SK-N-SH treated with all-trans-retinoic acid at 6 μM for 48 hours (cell line): ENCODE measurements at regions not wholly inside any gene's neighbourhood (a gene's known extent, or its start where the extent isn't known, plus 50 kb on each side); places are given as distances from the start of the nearest gene placed in this dataset.

ENCODE experiments used
- ARNTL ChIP-seq: fragments of 450-650 bp; formaldehyde crosslinking; IDR thresholded peaks from 2 replicates; pipeline ENCODE4 v1.5.0; 2020; ENCODE audit warnings: low read depth, mild to moderate bottlenecking, moderate library complexity, borderline replicate concordance
- PATZ1 ChIP-seq: fragments of 250-450 bp; sonication (Bioruptor Pico); IDR thresholded peaks from 2 replicates; pipeline ENCODE4 v1.8.0; 2020; ENCODE audit warnings: mild to moderate bottlenecking, moderate library complexity, borderline replicate concordance
- ZC3H10 ChIP-seq: fragments of 250-450 bp; sonication (Bioruptor Pico); IDR thresholded peaks from 2 replicates; pipeline ENCODE4 v1.5.1; 2021; ENCODE audit warnings: mild to moderate bottlenecking, moderate library complexity
- ZFP30 ChIP-seq: fragments of 450-650 bp; formaldehyde crosslinking; IDR thresholded peaks from 2 replicates; pipeline ENCODE4 v1.5.0; 2022; ENCODE audit warnings: mild to moderate bottlenecking, moderate library complexity
- TF ChIP-seq, protein P1 (sequence below): fragments of 250-450 bp; sonication (Bioruptor Pico); IDR thresholded peaks from 2 replicates; pipeline ENCODE4 v1.5.1; 2020; ENCODE audit warnings: low read depth, mild to moderate bottlenecking, moderate library complexity

DNA sequence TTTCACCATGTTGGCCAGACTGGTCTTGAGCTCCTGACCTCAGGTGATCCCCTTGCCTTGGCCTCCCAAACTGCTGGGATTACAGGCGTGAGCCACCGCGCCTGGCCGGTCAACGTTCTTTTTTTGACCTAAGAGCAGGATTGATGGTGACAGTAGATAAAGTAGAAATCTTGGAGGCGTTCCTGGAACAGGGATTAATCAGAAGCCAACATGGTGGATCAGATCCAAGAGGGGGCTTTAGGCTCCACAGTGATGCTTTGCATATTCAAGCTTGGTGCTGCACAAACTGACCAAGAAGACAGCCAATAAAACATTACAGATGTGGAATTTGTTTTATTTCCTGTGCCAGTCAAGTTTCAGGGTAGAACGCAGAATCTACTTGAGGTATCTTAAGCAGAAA is 271.2 kb downstream of the FGF9 start:
- TF ChIP-seq ZFP30 (no peak), PATZ1 (CRISPR knock-in tag) (no peak), ARNTL (no peak), ZC3H10 (CRISPR knock-in tag) (no peak)
- TF ChIP-seq, protein P1, sequence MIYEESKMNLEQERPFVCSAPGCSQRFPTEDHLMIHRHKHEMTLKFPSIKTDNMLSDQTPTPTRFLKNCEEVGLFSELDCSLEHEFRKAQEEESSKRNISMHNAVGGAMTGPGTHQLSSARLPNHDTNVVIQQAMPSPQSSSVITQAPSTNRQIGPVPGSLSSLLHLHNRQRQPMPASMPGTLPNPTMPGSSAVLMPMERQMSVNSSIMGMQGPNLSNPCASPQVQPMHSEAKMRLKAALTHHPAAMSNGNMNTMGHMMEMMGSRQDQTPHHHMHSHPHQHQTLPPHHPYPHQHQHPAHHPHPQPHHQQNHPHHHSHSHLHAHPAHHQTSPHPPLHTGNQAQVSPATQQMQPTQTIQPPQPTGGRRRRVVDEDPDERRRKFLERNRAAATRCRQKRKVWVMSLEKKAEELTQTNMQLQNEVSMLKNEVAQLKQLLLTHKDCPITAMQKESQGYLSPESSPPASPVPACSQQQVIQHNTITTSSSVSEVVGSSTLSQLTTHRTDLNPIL (CRISPR knock-in tag) = no peak
